T-helper 2 cell (primary cell): ENCODE measurements at regions not wholly inside any gene's neighbourhood (a gene's known extent, or its start where the extent isn't known, plus 50 kb on each side); places are given as distances from the start of the nearest gene placed in this dataset.
A peak's percentile ranks its signal among the peaks of the same experiment; 100 is the strongest.

Experiments used
- DNase-seq, 5 experiments: peaks; one replicate each; pipeline versions ENCODE4 v3.0.0 to v3.0.0-alpha.2; 2012 to 2022

GRCh38 chr6:41429506-41430504 lies 94.4 kb downstream of the NCR2 start:
- no peak for DNase-seq

- DNase-seq = no peak
Observed at GRCh38 chr6:41430875-41431274, 95.5 kb downstream of the NCR2 start.

GRCh38 chr6:41432280-41432679 lies 96.9 kb downstream of the NCR2 start:
- DNase-seq = no peak

DNA sequence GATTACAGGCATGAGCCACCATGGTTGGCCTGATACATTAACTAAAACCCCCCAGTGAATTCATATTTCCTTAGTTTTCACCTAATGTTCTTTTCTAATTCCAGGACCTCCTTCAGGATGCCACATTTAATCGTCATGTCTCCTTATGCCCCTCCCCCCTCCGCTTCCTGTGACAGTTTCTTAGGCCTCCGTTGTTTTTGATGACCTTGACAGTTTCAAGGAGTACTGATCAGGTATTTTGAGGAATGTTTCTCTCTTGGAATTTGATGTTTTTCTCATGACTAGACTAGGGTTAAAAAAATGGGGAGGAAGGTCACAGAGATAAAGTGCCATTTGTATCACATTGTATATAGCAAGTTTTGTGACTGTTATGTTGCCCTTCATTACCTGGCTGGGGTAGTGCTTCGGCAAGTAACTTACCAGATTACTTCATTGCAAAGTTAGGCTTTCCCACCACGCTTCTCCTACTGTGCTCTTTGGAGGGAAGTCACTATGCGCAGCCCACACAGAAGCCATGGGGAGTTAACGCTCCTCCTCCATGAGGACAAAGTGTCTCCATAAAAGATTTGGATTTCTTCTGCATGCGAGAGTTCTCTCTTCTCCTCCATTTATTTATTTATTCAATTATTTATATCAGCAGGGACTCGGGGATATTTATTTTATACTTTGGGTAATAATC lies 99.5 kb downstream of the NCR2 start:
- DNase-seq = no peak

- no peak for DNase-seq
Observed at GRCh38 chr6:41437604-41438003, 102.2 kb downstream of the NCR2 start.

DNA sequence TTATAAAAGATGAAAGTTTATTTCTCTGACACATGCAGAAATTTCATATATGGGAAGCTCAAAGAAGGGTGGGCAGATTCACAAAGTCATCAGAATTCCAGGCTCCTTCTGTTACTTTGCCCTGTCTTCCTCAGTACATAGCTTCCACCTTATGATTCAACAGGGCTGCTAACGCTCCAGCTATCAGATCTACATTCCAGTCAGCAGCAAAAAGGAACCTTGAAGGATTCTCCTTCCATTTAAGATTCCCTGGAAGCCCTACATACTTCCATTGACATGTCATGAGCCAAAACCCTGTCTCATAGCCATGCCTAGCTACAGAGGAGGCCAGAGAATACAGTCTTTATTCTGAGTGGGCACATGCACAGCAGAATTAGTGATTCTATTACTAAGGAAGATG lies 103.3 kb downstream of the NCR2 start:
- DNase-seq = no peak

DNA sequence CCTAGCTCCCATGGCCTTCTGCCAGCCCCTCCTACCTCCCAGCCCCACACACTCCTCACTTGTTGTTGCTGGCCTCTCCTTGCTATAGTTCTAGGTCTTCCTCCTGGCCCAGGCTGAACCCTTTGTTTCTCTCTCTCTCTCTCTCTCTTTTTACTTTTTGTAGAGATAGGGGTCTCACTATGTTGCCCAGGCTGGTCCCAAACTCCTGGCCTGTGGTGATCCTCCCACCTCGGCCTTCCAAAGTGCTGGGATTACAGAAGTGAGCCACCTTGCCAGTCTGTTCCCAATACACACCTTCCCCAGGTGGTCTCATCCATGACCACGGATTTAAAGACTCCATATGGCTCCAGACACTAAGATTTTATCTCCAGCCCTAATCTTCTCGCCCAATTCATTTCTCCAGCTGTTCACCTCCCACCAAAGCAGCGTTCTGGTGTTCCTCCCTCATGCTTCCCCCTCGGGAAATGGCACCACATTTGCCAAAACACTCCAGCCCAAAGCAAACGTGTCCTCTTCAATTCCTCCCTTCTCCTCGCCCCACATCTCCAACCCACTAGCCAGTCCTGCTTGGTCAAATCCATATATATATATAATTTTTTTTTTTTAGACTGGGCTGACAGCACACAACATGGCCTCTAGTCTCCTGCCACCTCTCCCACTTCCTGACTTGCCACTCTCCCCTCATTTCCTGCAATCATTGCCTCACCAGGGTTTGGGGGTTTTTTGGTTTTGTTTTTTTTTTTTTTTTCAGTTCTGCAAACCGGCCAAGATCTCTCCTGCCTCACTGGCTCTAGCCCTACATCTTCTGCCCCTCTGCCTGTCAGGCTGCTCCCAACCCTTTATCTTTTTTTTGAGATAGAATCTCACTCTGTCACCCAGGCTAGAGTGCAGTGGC lies 104.4 kb downstream of the NCR2 start:
- DNase-seq = peak in 2 of 5 experiments; percentile 35 to 66

GRCh38 chr6:41440958-41441357 lies 105.2 kb upstream of the FOXP4 start:
- no peak for DNase-seq

DNA sequence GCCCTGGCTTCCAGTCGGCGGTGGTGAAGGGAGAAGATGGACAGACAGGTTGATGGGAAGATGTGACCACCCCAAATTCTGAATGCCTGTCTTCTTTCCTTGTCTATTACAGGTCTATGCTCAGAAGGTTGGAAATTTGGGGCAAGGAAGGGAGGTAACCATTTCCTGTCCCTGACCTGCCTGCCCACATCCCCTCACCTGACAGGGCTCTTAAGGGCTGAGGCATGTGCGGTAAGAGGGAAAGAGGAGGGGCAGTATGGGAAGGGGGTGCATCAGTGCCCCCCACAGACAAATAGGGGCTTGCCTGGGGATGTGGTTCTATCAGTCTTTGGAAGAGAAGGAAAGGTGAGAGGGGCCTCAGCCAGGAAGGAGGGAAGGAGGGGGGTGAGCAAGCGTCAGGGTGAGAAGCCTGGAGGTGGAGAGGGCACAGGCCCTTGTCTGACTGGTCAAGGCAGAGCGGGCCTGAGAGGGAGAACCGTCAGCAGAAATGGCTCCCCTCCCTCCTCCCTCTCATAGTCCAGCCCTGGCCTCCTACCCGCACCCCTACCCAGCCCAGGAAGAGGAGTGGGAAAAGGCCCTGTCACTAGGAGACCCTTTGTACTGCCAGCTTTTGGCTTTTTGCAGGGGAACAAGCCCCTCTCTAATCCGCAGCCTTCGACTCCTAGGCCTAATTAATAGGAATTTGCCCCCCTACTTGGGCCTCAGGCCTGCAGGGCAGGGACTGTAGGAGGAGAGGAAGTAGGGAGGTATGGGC lies 104.4 kb upstream of the FOXP4 start:
- DNase-seq = peak in 1 of 5 experiments; percentile 69

- no peak for DNase-seq
Observed at GRCh38 chr6:41442352-41442672, 103.9 kb upstream of the FOXP4 start.

DNA sequence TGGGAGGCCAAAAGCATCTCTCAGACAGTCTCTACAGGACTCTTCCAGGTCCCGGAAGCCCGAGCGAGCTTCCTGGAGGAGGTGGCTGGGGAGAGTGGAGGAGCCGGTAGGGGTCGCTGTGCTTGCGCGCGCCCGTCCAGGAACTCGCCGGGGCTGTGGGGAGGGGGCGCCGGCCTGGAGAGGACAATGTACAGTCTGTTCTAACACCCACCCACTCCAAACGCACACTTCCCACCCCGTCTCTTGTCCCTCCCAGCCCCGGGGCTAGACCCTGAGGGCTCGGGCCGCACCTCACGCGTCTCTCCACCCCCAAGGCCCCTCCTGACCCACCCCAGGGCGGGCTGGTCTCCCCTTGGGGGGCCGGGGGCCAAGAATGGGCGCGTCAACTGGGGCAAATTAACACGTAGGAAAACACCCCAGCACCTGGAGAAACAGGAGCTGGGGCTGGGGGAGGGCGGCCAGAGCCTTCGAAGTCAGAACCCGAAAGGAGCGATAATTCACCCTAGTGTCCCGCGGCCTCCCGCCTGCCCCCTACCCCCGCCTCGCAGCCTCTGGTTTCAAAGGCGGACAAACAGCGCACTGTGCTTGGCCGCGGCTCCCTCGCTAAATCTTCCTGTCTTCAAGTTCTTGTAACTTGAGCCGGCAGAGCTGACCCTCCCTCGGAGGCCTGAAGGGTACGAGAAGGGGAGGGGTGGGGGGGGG lies 103.2 kb upstream of the FOXP4 start:
- DNase-seq = no peak

DNA sequence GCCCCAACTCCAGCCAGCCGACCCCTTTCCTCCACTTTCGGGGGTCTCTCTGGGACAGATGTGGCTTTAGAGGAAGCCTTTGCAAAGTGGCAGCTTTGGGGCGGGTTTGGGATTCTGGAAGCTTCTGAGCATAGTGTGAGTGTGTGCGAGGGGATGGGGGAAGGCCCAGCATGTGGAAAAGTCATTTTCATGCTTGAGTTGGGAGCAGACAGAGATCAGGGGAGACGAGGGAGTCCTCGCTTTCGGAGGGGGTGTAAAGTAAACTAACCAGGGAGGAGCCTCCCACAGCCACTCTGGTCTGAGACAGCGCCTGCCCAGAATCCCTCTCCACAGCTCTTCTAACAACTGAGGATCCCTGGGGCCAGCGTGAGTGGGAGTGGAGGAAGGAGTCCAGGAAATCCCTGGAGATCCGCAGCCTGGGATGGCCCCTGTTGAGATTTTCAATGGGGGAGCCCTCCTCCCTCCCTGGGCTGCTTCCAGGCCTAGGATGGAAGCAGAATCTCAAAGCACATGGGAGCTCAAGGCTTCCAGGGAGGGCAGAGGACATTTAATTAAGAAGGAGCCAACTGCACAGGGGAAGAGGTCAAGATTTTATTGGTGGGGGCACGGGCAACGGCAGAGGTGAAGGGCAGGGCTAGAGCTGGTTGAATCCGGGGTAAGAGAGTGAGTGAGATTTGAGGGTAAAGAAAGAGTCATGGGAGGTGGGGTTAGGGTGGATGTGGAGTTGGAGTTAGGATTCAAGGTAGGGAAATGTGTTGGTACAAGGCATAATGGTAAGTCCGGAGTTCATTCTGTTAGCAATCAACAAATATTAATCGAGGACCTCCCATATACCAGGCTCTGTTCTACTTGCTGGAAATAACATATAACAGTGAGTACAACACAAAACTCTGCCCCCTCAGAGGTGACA lies 102.3 kb upstream of the FOXP4 start:
- no peak for DNase-seq

DNA sequence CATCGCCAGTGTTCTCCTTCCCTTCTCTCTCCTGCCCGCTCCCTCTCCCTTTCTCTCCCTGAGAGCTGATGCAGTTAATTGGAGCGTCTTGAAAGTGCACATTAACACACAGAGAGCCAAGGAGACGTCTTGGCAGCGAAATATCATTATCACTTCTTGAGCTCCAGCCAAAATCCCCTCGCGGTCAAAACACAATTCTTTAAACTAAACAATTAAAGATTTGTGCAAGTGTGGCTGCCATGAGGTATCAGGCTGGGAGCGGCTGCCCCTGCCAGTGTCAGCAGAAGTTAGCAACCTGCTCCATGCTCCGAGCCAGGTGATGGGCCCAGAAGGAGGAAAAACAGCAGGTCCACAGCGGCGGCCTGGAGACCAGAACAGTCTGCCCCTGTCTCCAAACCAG lies 100.9 kb upstream of the FOXP4 start:
- DNase-seq = no peak

GRCh38 chr6:41446132-41446531 lies 100.0 kb upstream of the FOXP4 start:
- no peak for DNase-seq

DNA sequence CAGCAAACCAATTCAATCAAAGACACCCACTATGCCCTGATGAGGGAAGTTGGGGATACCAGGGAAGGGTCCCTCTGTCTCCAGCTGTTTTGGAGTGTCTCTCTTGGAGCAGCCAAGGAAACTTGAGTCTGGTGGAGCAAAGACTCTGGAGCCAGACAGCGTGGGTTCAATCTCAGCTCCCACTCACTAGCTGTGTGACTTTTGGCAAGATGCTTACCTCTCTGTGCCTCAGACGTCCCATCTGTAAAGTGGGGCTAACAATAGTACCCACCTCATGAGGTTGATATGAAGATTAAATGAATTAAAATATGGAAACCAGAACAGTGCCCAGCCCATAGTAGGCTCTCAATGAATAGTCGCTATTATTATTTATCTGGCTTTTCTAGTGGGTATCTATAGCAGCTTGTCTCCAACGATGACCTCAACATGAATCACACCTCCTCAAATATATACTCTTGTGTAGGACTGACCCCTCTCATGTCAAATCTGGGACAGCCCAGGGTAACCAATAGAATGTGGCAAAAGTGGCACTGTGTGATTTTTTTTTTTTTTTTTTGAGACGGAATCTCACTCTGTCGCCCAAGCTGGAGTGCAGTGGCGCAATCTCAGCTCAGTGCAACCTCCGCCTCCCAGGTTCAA lies 99.2 kb upstream of the FOXP4 start:
- no peak for DNase-seq

DNA sequence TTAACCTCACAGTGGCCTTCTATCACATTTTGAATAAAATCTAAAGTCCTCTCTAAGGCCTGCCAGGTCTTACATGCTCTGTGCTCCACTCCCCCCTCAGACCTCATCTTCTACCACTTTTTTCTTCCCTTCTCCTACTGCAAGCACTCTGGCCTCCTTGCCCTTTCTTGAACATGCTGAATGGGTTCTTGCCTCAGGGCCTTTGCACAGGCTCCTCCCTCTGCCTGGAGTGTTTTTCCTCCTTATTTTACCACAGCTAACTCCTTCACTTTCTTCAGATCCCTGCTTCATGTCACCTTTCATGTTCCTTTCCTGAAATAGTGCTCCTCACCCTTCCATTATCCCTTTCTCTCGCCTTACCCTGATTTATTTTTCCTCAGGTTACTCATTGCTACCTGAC lies 97.9 kb upstream of the FOXP4 start:
- no peak for DNase-seq

- DNase-seq = no peak
Observed at GRCh38 chr6:41449399-41450245, 96.6 kb upstream of the FOXP4 start.

GRCh38 chr6:41450581-41450980 lies 95.6 kb upstream of the FOXP4 start:
- DNase-seq = no peak

DNA sequence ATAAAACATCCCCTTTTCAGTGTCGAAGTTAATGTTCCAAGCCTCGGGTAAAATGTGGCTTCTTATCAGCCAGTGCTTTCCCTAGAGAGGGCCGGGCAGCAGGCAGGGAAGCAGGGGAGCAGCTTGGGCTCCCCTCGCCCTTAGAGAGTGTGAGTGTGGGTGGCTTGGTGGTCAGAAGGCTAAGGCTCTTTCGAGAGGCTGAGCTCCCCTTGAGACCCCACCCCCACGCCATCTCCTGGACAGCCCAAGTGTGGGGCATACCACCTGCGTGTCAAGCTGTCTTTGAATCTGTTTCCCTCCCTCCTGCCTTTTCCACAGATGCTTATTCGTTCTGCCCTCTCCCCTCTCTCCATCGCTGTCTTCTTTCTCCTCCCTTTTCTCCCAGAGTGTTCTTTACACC lies 95.1 kb upstream of the FOXP4 start:
- DNase-seq = no peak
